ENCODE measurements at regions not wholly inside any gene's neighbourhood (a gene's known extent, or its start where the extent isn't known, plus 50 kb on each side); places are given as distances from the start of the nearest gene placed in this dataset.
"Not testable (repeated sequence)": the region's sequence is repeated elsewhere in the genome, so short reads cannot be mapped to it uniquely, and the experiment has no call there.

DNA sequence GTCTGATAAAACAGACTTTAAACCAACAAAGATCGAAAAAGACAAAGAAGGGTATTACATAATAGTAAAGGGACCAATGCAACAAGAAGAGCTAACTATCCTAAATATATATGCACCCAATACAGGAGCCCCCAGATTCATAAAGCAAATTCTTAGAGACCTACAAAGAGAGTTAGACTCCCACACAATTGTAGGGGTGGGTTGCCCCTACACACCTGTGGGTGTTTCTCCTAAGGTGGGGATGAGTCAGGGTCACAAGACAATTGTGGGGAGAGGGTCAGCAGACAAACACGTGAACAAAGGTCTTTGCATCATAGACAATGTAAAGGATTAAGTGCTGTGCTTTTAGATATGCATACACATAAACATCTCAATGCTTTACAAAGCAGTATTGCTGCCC lies 269.4 kb upstream of the PRR16 start:
- H3K27ac Mint-ChIP-seq, H3K4me1 Mint-ChIP-seq: not testable (repeated sequence)

DNA sequence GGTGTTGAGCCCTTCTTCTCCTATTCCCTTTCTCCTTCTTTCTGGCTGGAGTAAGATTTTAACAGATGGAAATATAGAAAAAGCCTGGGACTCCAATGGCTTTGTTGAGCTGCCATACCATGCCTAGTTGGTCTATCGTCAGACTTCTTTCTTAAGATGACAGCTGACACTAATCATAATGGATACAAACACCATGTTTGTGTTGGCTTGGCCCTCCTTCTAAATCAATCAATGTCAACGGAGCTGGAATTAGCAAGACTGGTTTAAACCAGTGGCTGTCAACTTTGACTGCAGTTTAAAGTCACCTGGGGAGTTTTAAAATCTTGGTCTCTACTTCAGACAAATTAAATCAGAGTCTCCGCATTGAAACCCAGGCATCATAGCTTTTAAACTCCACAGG lies 264.5 kb upstream of the PRR16 start:
- DNase-seq (no peak), ATAC-seq (no peak)
- H3K36me3 Mint-ChIP-seq: no peaks in the 10 kb centered on the region
- peaks cover 5% of the 10 kb centered on the region for H3K9me3 Mint-ChIP-seq (ENCODE audit: low read depth)
- no peaks in the 10 kb centered on the region for H3K4me1 Mint-ChIP-seq
- CTCF ChIA-PET: no interaction called here
- H3K4me3 Mint-ChIP-seq: no peak overlapping the region
- no peaks in the 10 kb centered on the region for H3K27me3 Mint-ChIP-seq
- no peak overlapping the region for H3K27ac Mint-ChIP-seq

More for the DNA sequence above, 269.4 kb upstream of the PRR16 start:
- H3K4me3 Mint-ChIP-seq; H3K36me3 Mint-ChIP-seq; DNase-seq; ATAC-seq; CTCF ChIA-PET; H3K9me3 Mint-ChIP-seq (ENCODE audit: low read depth); H3K27me3 Mint-ChIP-seq: not testable (repeated sequence)

DNA sequence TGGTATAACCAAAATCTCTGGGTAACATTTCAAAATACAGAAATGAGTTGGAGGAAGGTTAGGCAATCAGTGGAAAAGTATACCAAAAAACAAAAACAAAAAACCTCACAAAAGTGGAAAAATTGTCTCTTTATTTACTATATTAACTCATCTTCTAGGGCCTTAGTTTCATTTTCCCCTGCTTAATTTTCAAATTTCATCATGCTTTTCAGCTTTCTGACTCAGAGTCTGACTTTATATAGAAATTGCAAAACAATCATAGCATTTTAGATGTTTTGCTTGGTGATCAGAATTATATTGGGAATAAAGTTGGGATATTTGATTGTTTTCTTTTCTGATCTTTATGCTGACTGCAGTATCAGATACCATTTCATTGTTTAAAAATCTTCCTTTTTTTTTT lies 257.0 kb upstream of the PRR16 start:
- DNase-seq (no peak), ATAC-seq (no peak)
- CTCF ChIA-PET: no interaction called here
- Mint-ChIP-seq H3K4me3 (no peak overlapping the region), H3K9me3 (ENCODE audit: low read depth) (peaks cover 9% of the 10 kb centered on the region), H3K27ac (no peak overlapping the region), H3K36me3 (no peaks in the 10 kb centered on the region), H3K4me1 (no peaks in the 10 kb centered on the region), H3K27me3 (no peaks in the 10 kb centered on the region)

DNA sequence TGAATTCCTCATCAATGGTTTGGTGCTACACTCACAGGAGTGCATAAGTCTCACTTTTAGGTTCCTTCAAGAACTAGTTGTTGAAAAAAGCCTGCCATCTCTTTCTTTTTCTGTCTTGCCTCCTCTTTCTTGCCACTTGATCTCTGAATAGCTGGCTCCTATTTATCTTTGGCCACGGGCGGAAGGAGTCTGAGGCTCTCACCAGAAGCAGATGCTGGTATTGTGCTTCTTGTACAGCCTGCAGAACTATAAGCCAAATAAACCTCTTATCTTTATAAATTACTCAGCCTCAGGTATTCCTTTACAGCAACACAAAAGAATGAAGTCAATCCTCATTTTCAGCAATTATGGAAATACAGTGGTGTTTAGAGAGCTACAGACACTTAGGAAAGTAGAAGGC lies 247.1 kb upstream of the PRR16 start:
- no peaks in the 10 kb centered on the region for H3K4me1 Mint-ChIP-seq
- no peak overlapping the region for H3K27ac Mint-ChIP-seq
- H3K36me3 Mint-ChIP-seq: no peaks in the 10 kb centered on the region
- no peaks in the 10 kb centered on the region for H3K27me3 Mint-ChIP-seq
- CTCF ChIA-PET: no interaction called here
- ATAC-seq: no peak
- peaks cover 3% of the 10 kb centered on the region for H3K9me3 Mint-ChIP-seq (ENCODE audit: low read depth)
- no peak overlapping the region for H3K4me3 Mint-ChIP-seq
- no peak for DNase-seq

DNA sequence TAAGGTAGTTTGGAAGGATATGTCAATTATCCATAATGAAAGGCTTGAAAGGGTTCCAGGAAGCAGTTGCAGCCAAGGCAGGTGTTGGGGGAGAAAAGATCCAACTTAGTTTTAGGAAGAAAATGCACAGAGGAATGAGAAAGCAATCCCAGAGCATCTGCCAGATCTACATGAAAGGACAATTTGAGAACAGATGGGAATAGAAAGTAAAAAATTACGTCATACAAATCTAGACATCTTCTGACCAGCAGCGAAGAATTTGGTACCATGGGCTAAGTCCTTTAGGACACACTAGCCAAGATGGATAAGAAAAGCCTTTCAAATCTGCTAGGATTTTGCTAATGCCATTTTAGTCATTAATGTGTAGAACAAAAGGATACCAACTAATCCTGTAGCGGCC lies 244.1 kb upstream of the PRR16 start:
- Mint-ChIP-seq H3K4me1 (no peaks in the 10 kb centered on the region), H3K27ac (no peak overlapping the region), H3K27me3 (no peaks in the 10 kb centered on the region), H3K4me3 (no peak overlapping the region), H3K9me3 (ENCODE audit: low read depth) (no peaks in the 10 kb centered on the region), H3K36me3 (no peaks in the 10 kb centered on the region)
- DNase-seq: no peak
- no peak for ATAC-seq
- CTCF ChIA-PET: no interaction called here

DNA sequence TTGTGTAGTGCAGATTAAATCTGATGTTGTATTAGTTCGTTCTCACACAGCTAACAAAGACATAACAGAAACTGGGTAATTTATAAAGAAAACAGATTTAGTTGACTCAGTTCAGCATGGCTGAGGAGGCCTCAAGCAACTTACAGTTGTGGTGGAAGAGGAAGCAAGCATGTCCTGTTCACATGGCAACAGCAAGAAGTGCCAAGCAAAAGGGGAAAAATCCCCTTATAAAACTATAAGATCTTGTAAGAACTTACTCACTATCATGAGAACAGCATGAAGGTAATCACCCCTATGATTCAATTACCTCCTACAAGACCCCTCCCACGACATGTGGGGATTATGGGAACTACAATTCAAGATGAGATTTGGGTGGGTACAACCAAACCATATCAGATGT lies 238.6 kb upstream of the PRR16 start:
- no peaks in the 10 kb centered on the region for H3K4me1 Mint-ChIP-seq
- H3K27me3 Mint-ChIP-seq: no peaks in the 10 kb centered on the region
- CTCF ChIA-PET: no interaction called here
- no peak for DNase-seq
- H3K9me3 Mint-ChIP-seq (ENCODE audit: low read depth): peaks cover 2% of the 10 kb centered on the region
- H3K27ac Mint-ChIP-seq: no peak overlapping the region
- ATAC-seq: no peak
- no peaks in the 10 kb centered on the region for H3K36me3 Mint-ChIP-seq
- no peak overlapping the region for H3K4me3 Mint-ChIP-seq

DNA sequence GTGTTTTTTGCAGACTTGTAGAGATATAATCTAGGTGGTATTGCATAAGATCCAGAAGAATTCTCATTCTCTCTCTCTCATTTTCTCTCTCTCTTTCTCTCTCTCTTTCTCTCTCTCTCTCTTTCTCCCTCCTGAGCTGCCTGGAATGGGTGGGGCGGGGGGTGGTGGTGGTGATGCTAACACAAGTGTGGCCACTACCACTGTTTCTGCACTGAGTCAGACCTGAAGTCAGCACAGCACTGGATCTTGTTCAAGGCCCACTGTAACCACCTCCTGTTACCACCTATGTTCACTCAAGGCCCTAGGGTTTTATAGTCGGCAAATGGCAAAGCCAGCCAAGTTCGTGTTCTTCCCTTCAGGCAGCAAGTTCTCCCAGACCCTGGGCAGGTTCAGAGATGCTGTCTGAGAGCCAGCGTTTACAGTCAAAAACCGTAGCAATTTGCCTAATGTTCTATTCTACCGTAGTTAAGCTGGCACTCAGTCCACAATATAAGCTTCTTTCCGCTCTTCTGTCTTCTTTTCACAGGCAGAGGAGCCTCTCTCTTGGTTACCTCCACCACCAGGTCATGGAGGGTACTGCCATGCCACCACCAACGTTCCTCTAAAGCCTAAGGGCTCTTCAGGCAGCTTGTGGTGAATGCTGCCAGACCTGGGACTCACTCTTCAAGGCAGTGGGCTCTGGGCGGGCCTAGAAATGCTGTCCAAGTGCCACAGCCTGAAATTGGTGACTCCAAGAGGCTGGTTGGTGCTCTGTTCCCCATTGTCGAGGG lies 235.7 kb upstream of the PRR16 start:
- Mint-ChIP-seq H3K9me3 (ENCODE audit: low read depth) (peaks cover 5% of the 10 kb centered on the region), H3K36me3 (no peaks in the 10 kb centered on the region), H3K4me3 (no peak overlapping the region), H3K27ac (no peak overlapping the region), H3K27me3 (no peaks in the 10 kb centered on the region), H3K4me1 (no peaks in the 10 kb centered on the region)
- ATAC-seq: no peak
- no peak for DNase-seq
- CTCF ChIA-PET: no interaction called here

DNA sequence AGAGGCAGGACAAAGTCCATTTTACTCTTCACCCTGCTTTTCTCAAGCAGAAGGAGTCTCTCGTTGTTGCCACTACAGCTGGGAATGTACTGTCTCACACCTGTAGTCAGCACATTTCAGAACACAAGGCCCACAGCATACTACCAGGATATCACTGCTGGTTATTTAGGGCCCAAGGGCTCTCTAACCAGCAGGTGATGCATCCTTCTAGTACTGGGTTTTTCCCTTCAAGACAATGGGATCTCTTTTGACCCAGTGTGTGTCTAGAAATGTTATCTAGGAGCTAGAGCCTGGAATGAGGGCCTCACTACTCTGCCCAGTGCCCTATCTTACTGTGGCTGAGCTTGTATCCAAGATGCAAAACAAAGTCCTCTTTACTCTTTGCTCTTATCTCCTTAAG lies 235.1 kb upstream of the PRR16 start:
- Mint-ChIP-seq H3K9me3 (ENCODE audit: low read depth) (peaks cover 5% of the 10 kb centered on the region), H3K27me3 (no peaks in the 10 kb centered on the region), H3K4me3 (no peak overlapping the region), H3K36me3 (no peaks in the 10 kb centered on the region), H3K27ac (no peak overlapping the region), H3K4me1 (no peaks in the 10 kb centered on the region)
- CTCF ChIA-PET: no interaction called here
- no peak for DNase-seq
- ATAC-seq: no peak

DNA sequence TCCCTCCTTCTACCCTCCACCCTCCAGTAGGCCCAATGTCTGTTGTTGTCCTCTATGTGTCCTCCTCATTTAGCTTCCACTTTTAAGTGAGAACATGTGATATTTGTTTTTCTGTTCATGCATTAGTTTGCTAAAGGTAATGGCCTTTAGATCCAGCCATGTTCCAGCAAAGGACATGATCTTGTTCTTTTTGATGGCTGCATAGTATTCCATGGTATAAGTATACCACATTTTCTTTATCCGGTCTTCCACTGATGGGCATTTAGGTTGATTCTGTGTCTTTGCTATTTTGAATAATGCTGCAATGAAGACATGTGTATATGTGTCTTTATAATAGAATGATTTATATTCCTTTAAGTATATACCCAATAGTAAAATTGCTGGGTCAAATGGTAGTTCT lies 232.5 kb upstream of the PRR16 start:
- no peaks in the 10 kb centered on the region for H3K4me1 Mint-ChIP-seq
- peaks cover 15% of the 10 kb centered on the region for H3K9me3 Mint-ChIP-seq (ENCODE audit: low read depth)
- H3K4me3 Mint-ChIP-seq: no peak overlapping the region
- DNase-seq: no peak
- no peak overlapping the region for H3K27ac Mint-ChIP-seq
- CTCF ChIA-PET: no interaction called here
- no peaks in the 10 kb centered on the region for H3K27me3 Mint-ChIP-seq
- no peak for ATAC-seq
- no peaks in the 10 kb centered on the region for H3K36me3 Mint-ChIP-seq

DNA sequence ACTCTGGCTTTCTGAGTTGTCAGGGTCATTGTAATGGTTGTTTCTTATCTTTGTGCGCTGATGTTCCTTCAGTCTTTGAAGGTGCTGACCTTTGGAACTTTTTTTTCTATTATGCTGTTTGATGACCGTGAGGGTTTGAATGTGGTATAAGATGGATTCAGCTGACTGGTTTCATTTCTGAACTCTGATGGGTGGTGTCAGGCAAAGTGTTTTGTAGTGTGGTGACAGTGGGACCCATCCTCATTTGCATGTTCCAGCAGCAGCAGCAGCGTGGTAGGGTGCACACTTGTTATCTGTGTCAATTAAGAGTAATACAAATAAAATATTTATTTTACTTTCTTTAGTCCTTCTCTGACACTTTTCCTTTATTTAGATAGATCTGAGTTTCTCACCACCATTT lies 227.7 kb upstream of the PRR16 start:
- no peak overlapping the region for H3K4me3 Mint-ChIP-seq
- H3K9me3 Mint-ChIP-seq (ENCODE audit: low read depth): peaks cover 15% of the 10 kb centered on the region
- no peaks in the 10 kb centered on the region for H3K36me3 Mint-ChIP-seq
- ATAC-seq (no peak), DNase-seq (no peak)
- CTCF ChIA-PET: no interaction called here
- H3K4me1 Mint-ChIP-seq: no peaks in the 10 kb centered on the region
- no peaks in the 10 kb centered on the region for H3K27me3 Mint-ChIP-seq
- H3K27ac Mint-ChIP-seq: no peak overlapping the region

DNA sequence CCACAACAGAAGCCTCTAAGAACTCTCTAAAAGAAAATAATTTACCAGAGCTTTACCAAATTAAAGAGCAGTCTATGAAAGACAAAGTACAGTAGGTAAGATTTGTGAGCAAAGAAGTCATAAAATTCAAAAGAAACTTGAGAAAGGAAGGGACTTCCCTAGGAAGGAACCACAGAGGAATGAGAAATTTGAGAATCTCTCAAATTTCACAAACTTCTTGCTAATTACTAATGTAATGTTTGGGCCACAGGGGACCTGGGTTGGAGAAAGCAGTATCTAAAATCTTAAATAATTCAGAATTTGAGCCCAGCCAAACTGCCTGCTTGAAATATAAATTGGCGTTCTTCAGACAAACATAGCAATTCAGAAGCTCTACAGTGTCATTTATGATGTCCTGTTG lies 225.0 kb upstream of the PRR16 start:
- DNase-seq (no peak), ATAC-seq (no peak)
- H3K27me3 Mint-ChIP-seq: no peaks in the 10 kb centered on the region
- CTCF ChIA-PET: no interaction called here
- H3K4me1 Mint-ChIP-seq: no peaks in the 10 kb centered on the region
- no peaks in the 10 kb centered on the region for H3K36me3 Mint-ChIP-seq
- H3K27ac Mint-ChIP-seq: no peak overlapping the region
- no peak overlapping the region for H3K4me3 Mint-ChIP-seq
- H3K9me3 Mint-ChIP-seq (ENCODE audit: low read depth): peaks cover 12% of the 10 kb centered on the region

DNA sequence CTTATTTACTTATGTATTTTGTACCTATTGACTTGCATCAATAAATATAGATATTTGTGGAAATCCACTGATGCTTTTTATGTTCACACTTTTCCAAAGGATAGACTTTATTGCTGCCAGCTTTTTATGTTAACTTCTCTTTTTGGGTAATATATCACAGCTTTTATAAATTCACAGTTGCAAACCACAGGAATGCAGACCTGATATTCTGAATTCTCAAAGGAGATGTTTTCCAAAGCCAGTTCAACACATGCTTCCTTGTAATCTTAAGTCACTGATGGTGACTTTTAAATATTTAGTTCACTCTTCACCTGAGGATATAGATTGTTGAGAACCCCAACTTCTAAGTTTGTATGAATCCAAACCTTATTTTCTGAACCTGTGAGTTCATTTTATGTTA lies 223.4 kb upstream of the PRR16 start:
- DNase-seq (no peak), ATAC-seq (no peak)
- CTCF ChIA-PET: no interaction called here
- H3K27ac Mint-ChIP-seq: no peak overlapping the region
- H3K4me1 Mint-ChIP-seq: no peaks in the 10 kb centered on the region
- H3K36me3 Mint-ChIP-seq: no peaks in the 10 kb centered on the region
- peaks cover 6% of the 10 kb centered on the region for H3K9me3 Mint-ChIP-seq (ENCODE audit: low read depth)
- no peaks in the 10 kb centered on the region for H3K27me3 Mint-ChIP-seq
- H3K4me3 Mint-ChIP-seq: no peak overlapping the region

DNA sequence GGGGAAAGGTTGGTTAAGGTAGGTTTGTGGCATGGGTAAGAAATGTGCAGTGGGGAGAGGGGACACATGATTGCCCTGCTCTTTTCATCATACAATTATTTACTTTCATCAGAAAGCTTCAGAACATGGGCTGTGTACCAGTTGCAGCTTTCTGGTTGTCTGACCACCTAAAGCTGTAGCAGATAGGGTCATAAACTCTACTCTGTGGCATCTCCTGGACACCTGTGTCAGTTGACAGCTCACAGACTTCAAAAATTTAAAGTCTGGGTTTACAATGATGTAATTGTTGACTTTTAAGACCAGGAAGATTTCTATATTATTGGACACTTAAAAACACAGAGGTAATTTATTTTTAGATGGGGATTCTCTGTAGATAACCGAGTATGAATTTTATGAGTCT lies 222.7 kb upstream of the PRR16 start:
- Mint-ChIP-seq H3K36me3 (no peaks in the 10 kb centered on the region), H3K4me3 (no peak overlapping the region), H3K27ac (no peak overlapping the region), H3K27me3 (no peaks in the 10 kb centered on the region), H3K4me1 (no peaks in the 10 kb centered on the region), H3K9me3 (ENCODE audit: low read depth) (peaks cover 2% of the 10 kb centered on the region)
- ATAC-seq (no peak), DNase-seq (no peak)
- CTCF ChIA-PET: no interaction called here

DNA sequence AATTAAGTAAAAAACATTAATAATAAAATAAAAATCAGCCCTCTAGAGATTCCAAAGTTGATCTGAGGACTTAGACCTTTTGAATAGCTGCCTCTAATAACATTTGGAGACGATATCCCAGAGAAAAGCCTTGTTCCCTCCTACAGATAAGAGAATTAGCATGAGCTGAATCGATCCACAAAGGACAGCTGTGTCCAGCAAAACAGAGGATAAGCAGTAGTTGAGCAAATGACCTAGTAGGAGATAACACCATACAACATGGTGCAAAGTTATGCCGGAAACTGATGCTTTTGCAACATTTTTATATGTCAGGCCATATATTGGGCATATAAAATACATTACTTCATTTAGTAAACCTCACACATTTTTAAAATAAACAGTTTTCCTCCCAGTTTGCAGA lies 212.2 kb upstream of the PRR16 start:
- CTCF ChIA-PET: no interaction called here
- no peak for DNase-seq
- H3K4me3 Mint-ChIP-seq: no peak overlapping the region
- H3K36me3 Mint-ChIP-seq: no peaks in the 10 kb centered on the region
- H3K27me3 Mint-ChIP-seq: no peaks in the 10 kb centered on the region
- H3K4me1 Mint-ChIP-seq: no peaks in the 10 kb centered on the region
- ATAC-seq: no peak
- H3K9me3 Mint-ChIP-seq (ENCODE audit: low read depth): no peaks in the 10 kb centered on the region
- H3K27ac Mint-ChIP-seq: no peak overlapping the region

DNA sequence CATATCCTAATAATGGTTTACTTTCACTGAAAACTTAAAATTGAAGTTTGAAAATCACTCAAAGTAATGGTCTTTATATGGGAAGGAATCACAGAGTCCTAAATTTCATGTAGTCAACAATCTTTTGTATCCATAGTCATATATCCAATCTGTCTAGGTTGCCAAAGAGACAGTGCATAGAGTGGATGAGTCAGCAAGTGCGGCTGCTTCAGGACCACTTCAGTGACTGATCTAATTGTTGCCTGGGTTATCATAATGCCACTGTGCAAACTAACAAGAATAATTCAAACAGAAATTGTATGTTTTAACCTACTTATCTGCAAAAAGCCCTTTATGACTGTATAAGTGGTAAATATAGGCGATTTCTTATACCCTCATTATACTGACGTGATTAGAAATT lies 211.3 kb upstream of the PRR16 start:
- CTCF ChIA-PET: no interaction called here

More for the DNA sequence above, 211.3 kb upstream of the PRR16 start:
- no peak overlapping the region for H3K4me3 Mint-ChIP-seq
- no peak overlapping the region for H3K27ac Mint-ChIP-seq
- no peaks in the 10 kb centered on the region for H3K27me3 Mint-ChIP-seq
- H3K4me1 Mint-ChIP-seq: no peaks in the 10 kb centered on the region
- no peaks in the 10 kb centered on the region for H3K36me3 Mint-ChIP-seq
- ATAC-seq (no peak), DNase-seq (no peak)
- no peaks in the 10 kb centered on the region for H3K9me3 Mint-ChIP-seq (ENCODE audit: low read depth)
